Esophagus muscularis mucosa (tissue), 4 donors: ENCODE measurements at regions not wholly inside any gene's neighbourhood (a gene's known extent, or its start where the extent isn't known, plus 50 kb on each side); places are given as distances from the start of the nearest gene placed in this dataset.

Source experiments
- DNase-seq: peaks from one replicate; pipeline ENCODE4 v3.0.0-alpha.2; 2017; ENCODE audit errors: extremely low spot score
- H3K27ac ChIP-seq, 4 donors: fragments of 200-600 bp; sonication (generic); replicated peaks in 1 of 4; 1 replicate in 3 of 4; 2 replicates in 1 of 4; pipeline ENCODE4 v1.5.1; 2016 to 2019; ENCODE audit warnings: mild to moderate bottlenecking in 1 of 4
- H3K27me3 ChIP-seq, 4 donors: fragments of 200-600 bp; sonication (generic); one replicate each; pipeline versions ENCODE4 v1.5.1 to v1.6.0; 2016 to 2019
- H3K36me3 ChIP-seq, 4 donors: fragments of 200-600 bp; sonication (generic); one replicate each; pipeline ENCODE4 v1.5.1; 2016 to 2019
- H3K4me1 ChIP-seq, 4 donors: fragments of 200-600 bp; sonication (generic); one replicate each; pipeline ENCODE4 v1.5.1; 2016 to 2019
- H3K4me3 ChIP-seq, 4 donors: fragments of 200-600 bp; sonication (generic); 1 replicate in 2 of 4; 2 replicates in 2 of 4; pipeline ENCODE4 v1.5.1; 2016 to 2019; ENCODE audit warnings: mild to moderate bottlenecking in 4 of 4, moderate library complexity in 1 of 4
- H3K9me3 ChIP-seq, 4 donors: fragments of 200-600 bp; sonication (generic); 1 replicate in 3 of 4; 2 replicates in 1 of 4; pipeline ENCODE4 v1.5.1; 2016 to 2019
- EP300 ChIP-seq: sonication (generic); formaldehyde crosslinking; IDR thresholded peaks from one replicate; pipeline ENCODE4 v1.6.1; 2017; ENCODE audit warnings: antibody characterized with exemption
- POLR2A ChIP-seq: fragments of 450-650 bp; IDR thresholded peaks from one replicate; pipeline ENCODE4 v1.6.1; 2017; ENCODE audit warnings: antibody characterized with exemption, moderate library complexity, mild to moderate bottlenecking, low read depth
- POLR2AphosphoS5 ChIP-seq, 2 donors: sonication (generic); formaldehyde crosslinking; IDR thresholded peaks; one replicate each; pipeline ENCODE4 v1.6.1; 2017; ENCODE audit warnings: antibody characterized with exemption in 2 of 2
- WGBS: methylation state at CpG from one replicate; pipeline ENCODE4 v1.1.5; 2018; 5-methylcytosine and 5-hydroxymethylcytosine counted together
- intact Hi-C: fragments of 100-400 bp; cut with DNase I; formaldehyde crosslinking; loops from one replicate; pipeline ENCODE4 v1.15.1; 2023
- TF ChIP-seq, protein P1 (sequence below), 3 experiments: fragments of 200-600 bp in 2 of 3; fragments of 450-650 bp in 1 of 3; sonication (generic) in 2 of 3; IDR thresholded peaks; one replicate each; pipeline ENCODE4 v1.5.1; 2017 to 2019; ENCODE audit warnings: antibody characterized with exemption in 3 of 3, mild to moderate bottlenecking in 2 of 3, moderate library complexity in 1 of 3

- Histone ChIP-seq H3K36me3 (no peaks in the 10 kb centered on the region), H3K4me3 (no peak overlapping the region), H3K27ac (no peak overlapping the region), H3K27me3 (no peaks in the 10 kb centered on the region), H3K9me3 (no peaks in the 10 kb centered on the region), H3K4me1 (no peaks in the 10 kb centered on the region)
- DNase-seq = no peak
- WGBS = 94% methylated on average over 1 of the region's 1 CpG
- TF ChIP-seq, protein P1, sequence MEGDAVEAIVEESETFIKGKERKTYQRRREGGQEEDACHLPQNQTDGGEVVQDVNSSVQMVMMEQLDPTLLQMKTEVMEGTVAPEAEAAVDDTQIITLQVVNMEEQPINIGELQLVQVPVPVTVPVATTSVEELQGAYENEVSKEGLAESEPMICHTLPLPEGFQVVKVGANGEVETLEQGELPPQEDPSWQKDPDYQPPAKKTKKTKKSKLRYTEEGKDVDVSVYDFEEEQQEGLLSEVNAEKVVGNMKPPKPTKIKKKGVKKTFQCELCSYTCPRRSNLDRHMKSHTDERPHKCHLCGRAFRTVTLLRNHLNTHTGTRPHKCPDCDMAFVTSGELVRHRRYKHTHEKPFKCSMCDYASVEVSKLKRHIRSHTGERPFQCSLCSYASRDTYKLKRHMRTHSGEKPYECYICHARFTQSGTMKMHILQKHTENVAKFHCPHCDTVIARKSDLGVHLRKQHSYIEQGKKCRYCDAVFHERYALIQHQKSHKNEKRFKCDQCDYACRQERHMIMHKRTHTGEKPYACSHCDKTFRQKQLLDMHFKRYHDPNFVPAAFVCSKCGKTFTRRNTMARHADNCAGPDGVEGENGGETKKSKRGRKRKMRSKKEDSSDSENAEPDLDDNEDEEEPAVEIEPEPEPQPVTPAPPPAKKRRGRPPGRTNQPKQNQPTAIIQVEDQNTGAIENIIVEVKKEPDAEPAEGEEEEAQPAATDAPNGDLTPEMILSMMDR (IDR thresholded peaks at IDR 0.05) = no peak
- TF ChIP-seq POLR2AphosphoS5 (IDR thresholded peaks at IDR 0.05) (no peak), EP300 (no peak), POLR2A (no peak)
- intact Hi-C loops = no loop called here
Measured at GRCh38 chr5:106827061-106827460, 843.7 kb downstream of the EFNA5 start.

GRCh38 chr5:106825374-106825773, 845.4 kb downstream of the EFNA5 start:
- intact Hi-C loops = no loop called here
- DNase-seq = no peak
- Histone ChIP-seq H3K4me3 (no peak overlapping the region), H3K9me3 (no peaks in the 10 kb centered on the region), H3K36me3 (no peaks in the 10 kb centered on the region), H3K4me1 (no peaks in the 10 kb centered on the region), H3K27me3 (no peaks in the 10 kb centered on the region), H3K27ac (no peak overlapping the region)
- 66% methylated on average over 2 of the region's 2 CpGs for WGBS
- no peak for TF ChIP-seq EP300
- no peak for TF ChIP-seq POLR2A
- no peak for TF ChIP-seq POLR2AphosphoS5 (IDR thresholded peaks at IDR 0.05)
- TF ChIP-seq, protein P1 (IDR thresholded peaks at IDR 0.05) = no peak

GRCh38 chr5:106822851-106823250, 847.9 kb downstream of the EFNA5 start:
- H3K4me1 ChIP-seq = no peaks in the 10 kb centered on the region
- 75% methylated on average over 1 of the region's 1 CpG for WGBS
- no peak for DNase-seq
- H3K9me3 ChIP-seq = no peaks in the 10 kb centered on the region
- H3K4me3 ChIP-seq = no peak overlapping the region
- intact Hi-C loops = no loop called here
- no peaks in the 10 kb centered on the region for H3K27me3 ChIP-seq
- H3K27ac ChIP-seq = no peak overlapping the region
- no peaks in the 10 kb centered on the region for H3K36me3 ChIP-seq
- TF ChIP-seq EP300 (no peak), POLR2AphosphoS5 (IDR thresholded peaks at IDR 0.05) (no peak), POLR2A (no peak)
- TF ChIP-seq, protein P1 (IDR thresholded peaks at IDR 0.05) = no peak

GRCh38 chr5:106818552-106818951, 852.2 kb downstream of the EFNA5 start:
- no peak overlapping the region for H3K4me3 ChIP-seq
- no peaks in the 10 kb centered on the region for H3K9me3 ChIP-seq
- no peak overlapping the region for H3K27ac ChIP-seq
- no peak for TF ChIP-seq POLR2A
- no peak for TF ChIP-seq POLR2AphosphoS5 (IDR thresholded peaks at IDR 0.05)
- TF ChIP-seq, protein P1 (IDR thresholded peaks at IDR 0.05) = no peak
- TF ChIP-seq EP300 = no peak
- intact Hi-C loops = no loop called here
- DNase-seq = no peak
- H3K36me3 ChIP-seq = no peaks in the 10 kb centered on the region
- no peaks in the 10 kb centered on the region for H3K27me3 ChIP-seq
- 92% methylated on average over 4 of the region's 4 CpGs for WGBS
- H3K4me1 ChIP-seq = no peaks in the 10 kb centered on the region

DNA sequence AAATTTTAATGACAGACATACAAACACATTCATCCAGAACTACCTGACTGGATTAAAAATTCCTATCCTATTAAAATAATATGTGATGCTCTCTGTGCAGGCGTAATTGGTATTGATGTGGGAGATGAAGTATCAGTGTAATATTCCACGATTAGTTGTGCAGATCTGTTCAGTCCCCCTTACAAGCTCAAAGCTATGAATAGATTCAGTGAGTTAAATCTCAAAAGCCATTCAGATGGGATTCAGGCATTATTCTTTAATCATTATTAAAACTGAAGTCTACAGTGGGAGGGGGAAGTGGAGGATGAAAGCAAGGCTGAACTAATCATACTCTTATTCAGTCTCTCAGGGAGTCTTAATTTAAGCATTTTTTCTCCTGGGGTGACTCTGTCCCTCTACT, 855.8 kb downstream of the EFNA5 start:
- 91% methylated on average over 2 of the region's 2 CpGs for WGBS
- Histone ChIP-seq H3K27ac (no peak overlapping the region), H3K36me3 (no peaks in the 10 kb centered on the region), H3K9me3 (no peaks in the 10 kb centered on the region), H3K27me3 (no peaks in the 10 kb centered on the region), H3K4me1 (no peaks in the 10 kb centered on the region), H3K4me3 (no peak overlapping the region)
- no peak for DNase-seq
- intact Hi-C loops = no loop called here
- no peak for TF ChIP-seq EP300
- TF ChIP-seq POLR2AphosphoS5 (IDR thresholded peaks at IDR 0.05) = no peak
- TF ChIP-seq POLR2A = no peak
- TF ChIP-seq, protein P1 (IDR thresholded peaks at IDR 0.05) = no peak
